DOHH2 (cell line): ENCODE measurements at regions not wholly inside any gene's neighbourhood (a gene's known extent, or its start where the extent isn't known, plus 50 kb on each side); places are given as distances from the start of the nearest gene placed in this dataset.

Experiments used
- H3F3A ChIP-seq: fragments of 200-600 bp; sonication (generic), shearing (Covaris generic); 2 replicates; pipeline ENCODE4 v1.6.0; 2016; ENCODE audit warnings: antibody characterized with exemption, mild to moderate bottlenecking; ENCODE audit not compliant: control insufficient read depth, insufficient read depth
- H3K27ac ChIP-seq: fragments of 200-600 bp; sonication (generic); 2 replicates; pipeline ENCODE4 v1.5.1; 2014; ENCODE audit warnings: low read depth, mild to moderate bottlenecking, low read length, moderate library complexity
- H3K27me3 ChIP-seq: fragments of 200-600 bp; sonication (generic); 2 replicates; pipeline ENCODE4 v1.6.1; 2014; ENCODE audit warnings: mild to moderate bottlenecking, low read length, mixed read lengths; ENCODE audit not compliant: control insufficient read depth
- H3K36me3 ChIP-seq: fragments of 200-600 bp; sonication (generic); 2 replicates; pipeline ENCODE4 v1.6.1; 2014; ENCODE audit warnings: mild to moderate bottlenecking, low read length, moderate library complexity, mixed read lengths; ENCODE audit not compliant: control insufficient read depth
- H3K4me1 ChIP-seq: fragments of 200-600 bp; sonication (generic); 2 replicates; pipeline ENCODE4 v1.6.1; 2014; ENCODE audit warnings: mild to moderate bottlenecking, low read length, mixed read lengths; ENCODE audit not compliant: control insufficient read depth
- H3K4me2 ChIP-seq: fragments of 200-600 bp; sonication (generic); 2 replicates; pipeline ENCODE4 v1.6.0; 2014; ENCODE audit warnings: mild to moderate bottlenecking, low read length, moderate library complexity
- H3K4me3 ChIP-seq: fragments of 200-600 bp; sonication (generic); 2 replicates; pipeline ENCODE4 v1.5.1; 2014; ENCODE audit warnings: mild to moderate bottlenecking, low read length, mixed read lengths
- H3K79me2 ChIP-seq: fragments of 200-600 bp; sonication (generic); 2 replicates; pipeline ENCODE4 v1.6.1; 2014; ENCODE audit warnings: mild to moderate bottlenecking, low read length, mixed read lengths; ENCODE audit not compliant: control insufficient read depth
- H3K9me2 ChIP-seq: fragments of 200-600 bp; sonication (generic); replicated peaks from 2 replicates; pipeline ENCODE4 v1.6.1; 2014; ENCODE audit warnings: mild to moderate bottlenecking, low read length, mixed read lengths; ENCODE audit not compliant: control insufficient read depth
- H3K9me3 ChIP-seq: fragments of 200-600 bp; sonication (generic); 2 replicates; pipeline ENCODE4 v1.6.1; 2014; ENCODE audit warnings: antibody characterized with exemption, low read length, mixed read lengths; ENCODE audit not compliant: control insufficient read depth, insufficient read depth
- H4K20me1 ChIP-seq: fragments of 200-600 bp; sonication (generic); 2 replicates; pipeline ENCODE4 v1.6.0; 2014; ENCODE audit warnings: low read depth, mild to moderate bottlenecking, antibody characterized with exemption, low read length, moderate library complexity; ENCODE audit not compliant: control insufficient read depth, insufficient read depth
- EZH2phosphoT487 ChIP-seq: fragments of 200-600 bp; sonication (generic); IDR thresholded peaks from 2 replicates; pipeline ENCODE4 v1.6.1; 2017; ENCODE audit warnings: borderline replicate concordance, mild to moderate bottlenecking, antibody characterized with exemption, low read length, moderate library complexity, mixed read lengths
- TF ChIP-seq, protein P1 (sequence below): fragments of 200-600 bp; sonication (generic); IDR thresholded peaks from one replicate; pipeline ENCODE4 v1.5.1; 2014; ENCODE audit warnings: antibody characterized with exemption, mild to moderate bottlenecking, low read depth, low read length; ENCODE audit not compliant: poor library complexity, severe bottlenecking

DNA sequence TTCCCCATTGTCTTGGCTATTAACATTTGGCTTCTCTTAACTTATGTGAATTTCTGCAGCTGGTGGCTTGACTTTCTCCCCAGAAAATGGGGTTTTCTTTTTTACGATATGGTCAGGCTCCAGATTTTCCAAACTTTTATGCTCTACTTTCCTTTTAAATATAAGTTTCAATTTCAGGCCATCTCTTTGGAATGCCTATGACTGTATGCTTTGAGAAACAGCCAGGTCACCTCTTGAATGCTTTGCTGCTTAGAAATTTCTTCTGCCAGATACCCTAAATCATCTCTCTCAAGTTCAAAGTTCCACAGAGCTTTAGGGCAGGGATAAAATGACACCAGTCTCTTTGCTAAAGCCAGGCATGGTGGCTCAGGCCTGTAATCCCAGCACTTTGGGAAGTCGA, 212.9 kb upstream of the SMIM31 start:
- no peak for TF ChIP-seq EZH2phosphoT487
- TF ChIP-seq, protein P1, sequence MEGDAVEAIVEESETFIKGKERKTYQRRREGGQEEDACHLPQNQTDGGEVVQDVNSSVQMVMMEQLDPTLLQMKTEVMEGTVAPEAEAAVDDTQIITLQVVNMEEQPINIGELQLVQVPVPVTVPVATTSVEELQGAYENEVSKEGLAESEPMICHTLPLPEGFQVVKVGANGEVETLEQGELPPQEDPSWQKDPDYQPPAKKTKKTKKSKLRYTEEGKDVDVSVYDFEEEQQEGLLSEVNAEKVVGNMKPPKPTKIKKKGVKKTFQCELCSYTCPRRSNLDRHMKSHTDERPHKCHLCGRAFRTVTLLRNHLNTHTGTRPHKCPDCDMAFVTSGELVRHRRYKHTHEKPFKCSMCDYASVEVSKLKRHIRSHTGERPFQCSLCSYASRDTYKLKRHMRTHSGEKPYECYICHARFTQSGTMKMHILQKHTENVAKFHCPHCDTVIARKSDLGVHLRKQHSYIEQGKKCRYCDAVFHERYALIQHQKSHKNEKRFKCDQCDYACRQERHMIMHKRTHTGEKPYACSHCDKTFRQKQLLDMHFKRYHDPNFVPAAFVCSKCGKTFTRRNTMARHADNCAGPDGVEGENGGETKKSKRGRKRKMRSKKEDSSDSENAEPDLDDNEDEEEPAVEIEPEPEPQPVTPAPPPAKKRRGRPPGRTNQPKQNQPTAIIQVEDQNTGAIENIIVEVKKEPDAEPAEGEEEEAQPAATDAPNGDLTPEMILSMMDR, result no peak
- no peaks in the 10 kb centered on the region for H3F3A ChIP-seq
- no peaks in the 10 kb centered on the region for H3K79me2 ChIP-seq
- no peak overlapping the region for H3K4me3 ChIP-seq
- no peaks in the 10 kb centered on the region for H3K36me3 ChIP-seq
- no peaks in the 10 kb centered on the region for H4K20me1 ChIP-seq
- H3K27ac ChIP-seq, result no peak overlapping the region
- H3K4me1 ChIP-seq, result no peaks in the 10 kb centered on the region
- no peak overlapping the region for H3K4me2 ChIP-seq
- no peaks in the 10 kb centered on the region for H3K9me2 ChIP-seq
- H3K27me3 ChIP-seq, result no peaks in the 10 kb centered on the region
- H3K9me3 ChIP-seq, result no peaks in the 10 kb centered on the region

DNA sequence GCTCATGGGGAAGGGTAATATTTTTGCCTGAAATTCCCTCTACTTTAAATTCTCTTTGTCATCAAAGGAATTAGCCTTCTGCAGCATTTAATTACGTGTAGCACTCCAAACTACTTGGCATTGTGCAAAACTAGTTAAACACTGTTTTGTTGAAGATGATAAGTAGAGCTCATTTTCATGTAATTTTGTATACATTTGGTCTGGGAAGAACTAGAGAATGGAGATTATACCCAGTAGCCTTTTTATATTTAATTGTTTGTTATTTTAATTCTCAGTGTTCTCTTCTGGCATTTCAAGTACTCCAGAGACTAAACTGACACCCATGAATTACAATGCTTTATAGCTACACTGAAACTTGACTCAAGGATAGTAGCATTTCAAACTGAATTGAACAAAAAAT, 211.5 kb upstream of the SMIM31 start:
- H3K9me3 ChIP-seq, result no peaks in the 10 kb centered on the region
- H3K27me3 ChIP-seq, result no peaks in the 10 kb centered on the region
- H4K20me1 ChIP-seq, result no peaks in the 10 kb centered on the region
- H3K4me3 ChIP-seq, result no peak overlapping the region
- TF ChIP-seq, protein P1, result no peak
- TF ChIP-seq EZH2phosphoT487, result no peak
- no peaks in the 10 kb centered on the region for H3K9me2 ChIP-seq
- no peaks in the 10 kb centered on the region for H3F3A ChIP-seq
- H3K79me2 ChIP-seq, result no peaks in the 10 kb centered on the region
- H3K27ac ChIP-seq, result no peak overlapping the region
- H3K4me2 ChIP-seq, result no peak overlapping the region
- H3K4me1 ChIP-seq, result no peaks in the 10 kb centered on the region
- no peaks in the 10 kb centered on the region for H3K36me3 ChIP-seq

DNA sequence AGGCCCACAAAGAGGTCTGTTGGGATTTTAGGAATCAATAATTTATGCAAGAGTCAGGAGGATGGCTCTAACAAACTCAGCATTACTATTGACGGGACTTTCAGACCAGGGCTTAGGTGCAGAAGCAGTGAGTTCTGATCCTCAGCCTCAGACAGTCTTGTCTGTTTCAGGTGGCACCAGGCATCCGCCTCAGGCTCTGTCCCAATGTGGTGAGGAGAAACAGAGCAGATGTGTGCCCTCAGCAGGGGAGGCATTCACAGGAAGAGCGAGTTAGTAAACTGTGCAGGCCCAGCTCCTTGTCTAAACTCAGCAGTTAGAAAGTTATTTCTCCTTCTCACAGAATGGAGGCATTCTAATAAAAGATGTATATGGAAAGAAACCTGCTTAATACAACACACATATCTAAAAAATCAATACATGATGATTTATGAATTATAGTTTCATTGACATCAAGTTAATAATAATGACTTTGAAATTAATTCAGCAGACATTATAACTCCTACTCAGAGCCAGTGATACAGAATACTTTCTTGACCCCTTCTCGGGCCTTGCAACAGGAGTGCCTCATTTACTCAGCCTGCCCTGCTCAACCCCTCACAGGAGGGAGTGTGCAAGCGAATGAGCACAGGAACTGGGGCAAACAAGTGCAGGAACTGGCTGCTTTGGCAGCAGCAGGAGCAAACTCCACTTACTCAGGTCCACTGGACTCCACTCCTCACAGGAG, 202.8 kb upstream of the SMIM31 start:
- no peak for TF ChIP-seq EZH2phosphoT487
- TF ChIP-seq, protein P1, result no peak
- Histone ChIP-seq H3K27ac (no peak overlapping the region), H3K27me3 (no peaks in the 10 kb centered on the region), H3K36me3 (no peaks in the 10 kb centered on the region), H3K79me2 (no peaks in the 10 kb centered on the region), H3K4me3 (no peak overlapping the region), H3F3A (no peaks in the 10 kb centered on the region), H3K4me1 (no peaks in the 10 kb centered on the region), H3K9me3 (no peaks in the 10 kb centered on the region), H3K4me2 (no peak overlapping the region), H3K9me2 (no peaks in the 10 kb centered on the region), H4K20me1 (no peaks in the 10 kb centered on the region)
